Neural cell (in vitro differentiated cells): ENCODE measurements at regions not wholly inside any gene's neighbourhood (a gene's known extent, or its start where the extent isn't known, plus 50 kb on each side); places are given as distances from the start of the nearest gene placed in this dataset.

Experiments used
- H2AFZ ChIP-seq: fragments of 200-600, 300-800 bp; sonication (generic), shearing (Covaris generic); 2 replicates; pipeline ENCODE4 v1.6.0; 2014; ENCODE audit warnings: low read depth, mild to moderate bottlenecking, antibody characterized with exemption, low read length, moderate library complexity
- H3F3A ChIP-seq: fragments of 200-600 bp; shearing (Covaris generic); 2 replicates; pipeline ENCODE4 v1.6.1; 2016; ENCODE audit warnings: mild to moderate bottlenecking, moderate library complexity, mixed read lengths, antibody characterized with exemption, low read length; ENCODE audit not compliant: insufficient read depth, poor library complexity, severe bottlenecking
- H3K27ac ChIP-seq: fragments of 200-600, 300-800 bp; sonication (generic), shearing (Covaris generic); 2 replicates; pipeline ENCODE4 v1.5.1; 2014; ENCODE audit warnings: mild to moderate bottlenecking, low read length, moderate library complexity
- H3K27me3 ChIP-seq: fragments of 300-800, 200-600 bp; sonication (generic), shearing (Covaris generic); 2 replicates; pipeline ENCODE4 v1.6.0; 2014; ENCODE audit warnings: mild to moderate bottlenecking, low read depth, low read length, moderate library complexity; ENCODE audit not compliant: insufficient read depth
- H3K36me3 ChIP-seq: fragments of 300-800, 200-600 bp; sonication (generic), shearing (Covaris generic); 2 replicates; pipeline ENCODE4 v1.5.1; 2014; ENCODE audit warnings: mild to moderate bottlenecking, antibody characterized with exemption, low read length, moderate library complexity; ENCODE audit not compliant: insufficient read depth
- H3K4me2 ChIP-seq: fragments of 300-800, 200-600 bp; sonication (generic), shearing (Covaris generic); 2 replicates; pipeline ENCODE4 v1.6.0; 2014; ENCODE audit warnings: mild to moderate bottlenecking, low read length
- H3K4me3 ChIP-seq: fragments of 300-800, 200-600 bp; sonication (generic), shearing (Covaris generic); 2 replicates; pipeline ENCODE4 v1.5.1; 2014; ENCODE audit warnings: mild to moderate bottlenecking, low read length, moderate library complexity
- H3K79me2 ChIP-seq: fragments of 200-600 bp; shearing (Covaris generic); replicated peaks from 2 replicates; pipeline ENCODE4 v1.6.0; 2014; ENCODE audit warnings: mild to moderate bottlenecking, low read length, moderate library complexity; ENCODE audit not compliant: insufficient read depth
- H3K9ac ChIP-seq: fragments of 300-800, 200-600 bp; sonication (generic), shearing (Covaris generic); 2 replicates; pipeline ENCODE4 v1.6.1; 2016; ENCODE audit warnings: mild to moderate bottlenecking, low read length, mixed read lengths
- H3K9me2 ChIP-seq: fragments of 200-600 bp; shearing (Covaris generic); 2 replicates; pipeline ENCODE4 v1.6.1; 2016; ENCODE audit warnings: mild to moderate bottlenecking, low read length, mixed read lengths; ENCODE audit not compliant: insufficient read depth
- H3K9me3 ChIP-seq: fragments of 200-600, 300-800 bp; sonication (generic), shearing (Covaris generic); 2 replicates; pipeline ENCODE4 v1.6.1; 2016; ENCODE audit warnings: mild to moderate bottlenecking, mixed run types, low read length, moderate library complexity, mixed read lengths
- H4K20me1 ChIP-seq: fragments of 200-600 bp; shearing (Covaris generic); 2 replicates; pipeline ENCODE4 v1.6.1; 2016; ENCODE audit warnings: mild to moderate bottlenecking, mixed run types; ENCODE audit not compliant: insufficient read depth
- CTCF ChIP-seq: fragments of 450-650 bp; IDR thresholded peaks from 2 replicates; pipeline ENCODE4 v1.5.1; 2014; ENCODE audit warnings: antibody characterized with exemption, mild to moderate bottlenecking, moderate library complexity; ENCODE audit not compliant: poor library complexity, severe bottlenecking
- EP300 ChIP-seq: fragments of 450-650 bp; conservative IDR thresholded peaks from 2 replicates; pipeline ENCODE4 v1.6.1; 2014; ENCODE audit warnings: antibody characterized with exemption, mild to moderate bottlenecking, moderate library complexity; ENCODE audit not compliant: poor library complexity, severe bottlenecking
- EZH2 ChIP-seq: fragments of 200-600, 300-800 bp; shearing (Covaris generic), sonication (generic); IDR thresholded peaks from 2 replicates; pipeline ENCODE4 v1.6.1; 2014; ENCODE audit warnings: antibody characterized with exemption, low read length, borderline replicate concordance, mild to moderate bottlenecking; ENCODE audit not compliant: insufficient read depth, poor library complexity, severe bottlenecking
- POLR2AphosphoS5 ChIP-seq: IDR thresholded peaks from 2 replicates; pipeline ENCODE4 v1.6.1; 2012
- REST ChIP-seq: IDR thresholded peaks from 2 replicates; pipeline ENCODE4 v1.6.1; 2012; ENCODE audit warnings: borderline replicate concordance
- SMC3 ChIP-seq: fragments of 450-650 bp; conservative IDR thresholded peaks from 2 replicates; pipeline ENCODE4 v1.6.1; 2014; ENCODE audit warnings: antibody characterized with exemption, mild to moderate bottlenecking, moderate library complexity; ENCODE audit not compliant: poor library complexity
- TAF1 ChIP-seq: IDR thresholded peaks from 2 replicates; pipeline ENCODE4 v1.6.1; 2012; ENCODE audit warnings: low read depth

- H2AFZ ChIP-seq = no peak overlapping the region
- H3K36me3 ChIP-seq = no peaks in the 10 kb centered on the region
These were observed 2425.1 kb upstream of the PCDH20 start for GRCh38 chr13:63840551-63841421.

More at GRCh38 chr13:63840551-63841421, 2425.1 kb upstream of the PCDH20 start:
- Histone ChIP-seq H3K4me3 (no peak overlapping the region), H3F3A (no peaks in the 10 kb centered on the region), H4K20me1 (no peaks in the 10 kb centered on the region), H3K27me3 (no peaks in the 10 kb centered on the region), H3K79me2 (no peaks in the 10 kb centered on the region), H3K4me2 (no peak overlapping the region), H3K9me2 (no peaks in the 10 kb centered on the region), H3K9ac (no peak overlapping the region), H3K9me3 (no peaks in the 10 kb centered on the region), H3K27ac (no peak overlapping the region)
- TF ChIP-seq POLR2AphosphoS5 (no peak), SMC3 (no peak), CTCF (no peak), EP300 (no peak), REST (no peak), EZH2 (no peak), TAF1 (no peak)
